ENCODE measurements at regions not wholly inside any gene's neighbourhood (a gene's known extent, or its start where the extent isn't known, plus 50 kb on each side); places are given as distances from the start of the nearest gene placed in this dataset.

GRCh38 chr3:98690876-98691275 is 72.3 kb upstream of the ST3GAL6 start:
- TF ChIP-seq CTCF (IDR thresholded peaks at IDR 0.05) (no peak), EZH2phosphoT487 (IDR thresholded peaks at IDR 0.05) (no peak)
